DND-41 (cell line): ENCODE measurements at regions not wholly inside any gene's neighbourhood (a gene's known extent, or its start where the extent isn't known, plus 50 kb on each side); places are given as distances from the start of the nearest gene placed in this dataset.

Experiments
- EZH2 ChIP-seq: IDR thresholded peaks from 3 replicates; pipeline ENCODE4 v1.6.1; 2012; ENCODE audit warnings: borderline replicate concordance, low read depth, mild to moderate bottlenecking, moderate library complexity, low read length, inconsistent platforms; ENCODE audit not compliant: severe bottlenecking
- TF ChIP-seq, protein P1 (sequence below): IDR thresholded peaks from 2 replicates; pipeline ENCODE4 v1.5.1; 2012; ENCODE audit warnings: borderline replicate concordance, low read length, moderate library complexity, mild to moderate bottlenecking; ENCODE audit not compliant: poor library complexity, severe bottlenecking; ENCODE audit errors: extremely low read depth

DNA sequence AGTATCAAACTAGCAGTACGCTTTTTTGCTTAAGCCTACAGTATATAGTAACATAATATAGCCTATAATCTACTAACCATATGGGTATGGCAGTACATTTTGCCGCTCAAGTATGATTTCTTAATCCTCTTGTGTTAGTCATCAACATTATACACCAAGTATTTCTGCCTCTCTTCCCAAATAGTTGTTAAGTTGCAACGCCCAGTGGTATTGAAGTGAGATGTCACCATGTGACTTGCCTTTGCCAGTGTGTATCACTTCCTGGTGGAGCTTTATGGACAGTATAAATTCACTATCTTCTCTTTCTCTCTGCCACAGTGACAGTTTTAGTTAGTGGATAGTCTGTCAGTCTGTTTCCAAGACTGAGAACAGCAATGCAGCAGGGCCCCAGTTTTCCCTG, 535.5 kb downstream of the PDHA2 start:
- TF ChIP-seq, protein P1, sequence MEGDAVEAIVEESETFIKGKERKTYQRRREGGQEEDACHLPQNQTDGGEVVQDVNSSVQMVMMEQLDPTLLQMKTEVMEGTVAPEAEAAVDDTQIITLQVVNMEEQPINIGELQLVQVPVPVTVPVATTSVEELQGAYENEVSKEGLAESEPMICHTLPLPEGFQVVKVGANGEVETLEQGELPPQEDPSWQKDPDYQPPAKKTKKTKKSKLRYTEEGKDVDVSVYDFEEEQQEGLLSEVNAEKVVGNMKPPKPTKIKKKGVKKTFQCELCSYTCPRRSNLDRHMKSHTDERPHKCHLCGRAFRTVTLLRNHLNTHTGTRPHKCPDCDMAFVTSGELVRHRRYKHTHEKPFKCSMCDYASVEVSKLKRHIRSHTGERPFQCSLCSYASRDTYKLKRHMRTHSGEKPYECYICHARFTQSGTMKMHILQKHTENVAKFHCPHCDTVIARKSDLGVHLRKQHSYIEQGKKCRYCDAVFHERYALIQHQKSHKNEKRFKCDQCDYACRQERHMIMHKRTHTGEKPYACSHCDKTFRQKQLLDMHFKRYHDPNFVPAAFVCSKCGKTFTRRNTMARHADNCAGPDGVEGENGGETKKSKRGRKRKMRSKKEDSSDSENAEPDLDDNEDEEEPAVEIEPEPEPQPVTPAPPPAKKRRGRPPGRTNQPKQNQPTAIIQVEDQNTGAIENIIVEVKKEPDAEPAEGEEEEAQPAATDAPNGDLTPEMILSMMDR = no peak
- no peak for TF ChIP-seq EZH2
